Osteoblast (primary cell): ENCODE measurements at regions not wholly inside any gene's neighbourhood (a gene's known extent, or its start where the extent isn't known, plus 50 kb on each side); places are given as distances from the start of the nearest gene placed in this dataset.

Source experiments
- DNase-seq: peaks from one replicate; pipeline ENCODE4 v3.0.0; 2011; ENCODE audit warnings: low spot score, mixed read lengths; ENCODE audit not compliant: insufficient read length; ENCODE audit errors: missing footprints
- H2AFZ ChIP-seq: 2 replicates; pipeline ENCODE4 v1.6.0; 2011; ENCODE audit warnings: mild to moderate bottlenecking, low read length
- H3K27ac ChIP-seq: 2 replicates; pipeline ENCODE4 v1.5.1; 2011; ENCODE audit warnings: mild to moderate bottlenecking, low read depth, low read length, moderate library complexity
- H3K27me3 ChIP-seq: 2 replicates; pipeline ENCODE4 v1.6.0; 2012; ENCODE audit warnings: mild to moderate bottlenecking, control low read depth, inconsistent platforms, low read length, moderate library complexity; ENCODE audit not compliant: insufficient read depth
- H3K36me3 ChIP-seq: 2 replicates; pipeline ENCODE4 v1.5.1; 2011; ENCODE audit warnings: mild to moderate bottlenecking, low read length, control low read depth, moderate library complexity; ENCODE audit not compliant: insufficient read depth
- H3K4me1 ChIP-seq: 2 replicates; pipeline ENCODE4 v1.5.1; 2011; ENCODE audit warnings: mild to moderate bottlenecking, low read length, control low read depth, moderate library complexity; ENCODE audit not compliant: insufficient read depth
- H3K4me2 ChIP-seq: 2 replicates; pipeline ENCODE4 v1.6.0; 2011; ENCODE audit warnings: mild to moderate bottlenecking, low read length; ENCODE audit not compliant: insufficient read depth
- H3K4me3 ChIP-seq: fragments of 200-600 bp; sonication (generic); 3 replicates; pipeline ENCODE4 v1.5.1; 2012; ENCODE audit warnings: mild to moderate bottlenecking, low read length, inconsistent platforms; ENCODE audit not compliant: insufficient read depth
- H3K79me2 ChIP-seq: 2 replicates; pipeline ENCODE4 v1.6.0; 2012; ENCODE audit warnings: mild to moderate bottlenecking, low read length, control low read depth, inconsistent platforms; ENCODE audit not compliant: insufficient read depth
- H3K9me3 ChIP-seq: 2 replicates; pipeline ENCODE4 v1.5.1; 2011; ENCODE audit warnings: low read depth, low read length, control low read depth
- H4K20me1 ChIP-seq: 2 replicates; pipeline ENCODE4 v1.6.0; 2012; ENCODE audit warnings: mild to moderate bottlenecking, low read length, control low read depth; ENCODE audit not compliant: insufficient read depth
- TF ChIP-seq, protein P1 (sequence below): IDR thresholded peaks from 2 replicates; pipeline ENCODE4 v1.5.1; 2011; ENCODE audit warnings: mild to moderate bottlenecking, low read depth, low read length, moderate library complexity; ENCODE audit errors: extremely low read depth

DNA sequence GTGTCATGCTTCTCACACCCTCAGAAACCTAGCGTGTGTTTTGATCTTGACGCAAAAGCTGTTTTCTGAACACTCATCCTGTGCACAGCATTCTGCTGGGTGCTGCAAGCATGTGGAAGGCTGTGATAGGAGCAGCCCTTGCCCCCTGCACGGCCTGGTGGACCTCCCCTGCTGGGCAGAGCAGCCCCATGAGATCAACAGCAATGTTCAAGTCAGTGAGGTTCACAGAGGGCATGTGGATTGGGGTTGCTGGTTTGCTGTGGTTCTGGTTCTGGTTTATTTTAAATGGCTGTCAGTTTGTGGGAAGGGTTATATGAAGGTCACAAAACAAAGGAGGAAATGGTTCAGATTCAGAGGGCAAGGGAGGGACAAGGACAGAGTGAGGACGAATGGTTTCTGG lies 71.3 kb downstream of the SOWAHC start:
- Histone ChIP-seq H4K20me1 (no peaks in the 10 kb centered on the region), H3K27ac (no peak overlapping the region), H3K9me3 (no peaks in the 10 kb centered on the region), H3K4me3 (no peak overlapping the region), H3K36me3 (no peaks in the 10 kb centered on the region), H3K4me1 (no peaks in the 10 kb centered on the region), H2AFZ (no peak overlapping the region), H3K27me3 (peaks cover 3% of the 10 kb centered on the region), H3K4me2 (no peak overlapping the region), H3K79me2 (no peaks in the 10 kb centered on the region)
- no peak for DNase-seq
- TF ChIP-seq, protein P1, sequence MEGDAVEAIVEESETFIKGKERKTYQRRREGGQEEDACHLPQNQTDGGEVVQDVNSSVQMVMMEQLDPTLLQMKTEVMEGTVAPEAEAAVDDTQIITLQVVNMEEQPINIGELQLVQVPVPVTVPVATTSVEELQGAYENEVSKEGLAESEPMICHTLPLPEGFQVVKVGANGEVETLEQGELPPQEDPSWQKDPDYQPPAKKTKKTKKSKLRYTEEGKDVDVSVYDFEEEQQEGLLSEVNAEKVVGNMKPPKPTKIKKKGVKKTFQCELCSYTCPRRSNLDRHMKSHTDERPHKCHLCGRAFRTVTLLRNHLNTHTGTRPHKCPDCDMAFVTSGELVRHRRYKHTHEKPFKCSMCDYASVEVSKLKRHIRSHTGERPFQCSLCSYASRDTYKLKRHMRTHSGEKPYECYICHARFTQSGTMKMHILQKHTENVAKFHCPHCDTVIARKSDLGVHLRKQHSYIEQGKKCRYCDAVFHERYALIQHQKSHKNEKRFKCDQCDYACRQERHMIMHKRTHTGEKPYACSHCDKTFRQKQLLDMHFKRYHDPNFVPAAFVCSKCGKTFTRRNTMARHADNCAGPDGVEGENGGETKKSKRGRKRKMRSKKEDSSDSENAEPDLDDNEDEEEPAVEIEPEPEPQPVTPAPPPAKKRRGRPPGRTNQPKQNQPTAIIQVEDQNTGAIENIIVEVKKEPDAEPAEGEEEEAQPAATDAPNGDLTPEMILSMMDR, result no peak

DNA sequence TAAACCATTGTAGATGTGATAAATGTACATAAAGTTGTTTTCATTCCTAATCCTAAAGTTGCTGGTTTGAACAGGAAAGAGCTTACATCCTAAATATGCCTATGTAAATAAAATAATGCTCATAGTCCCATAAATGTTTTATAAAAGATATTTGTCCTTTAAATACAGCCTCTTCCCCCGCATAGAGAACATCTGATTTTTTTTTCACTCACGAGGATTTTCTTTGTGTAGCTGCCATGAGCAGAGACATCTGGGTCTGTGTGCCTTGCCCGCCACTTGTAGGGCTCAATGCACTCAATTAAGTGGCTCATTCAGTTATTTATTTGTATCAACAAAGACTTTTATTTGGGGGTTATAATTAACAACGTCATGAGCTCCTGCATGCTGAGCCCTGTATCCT lies 72.8 kb downstream of the SOWAHC start:
- no peaks in the 10 kb centered on the region for H4K20me1 ChIP-seq
- H3K9me3 ChIP-seq, result no peaks in the 10 kb centered on the region
- H3K27me3 ChIP-seq, result no peaks in the 10 kb centered on the region
- no peak for DNase-seq
- no peak overlapping the region for H3K27ac ChIP-seq
- H3K36me3 ChIP-seq, result no peaks in the 10 kb centered on the region
- no peaks in the 10 kb centered on the region for H3K79me2 ChIP-seq
- no peak overlapping the region for H3K4me2 ChIP-seq
- H2AFZ ChIP-seq, result no peak overlapping the region
- no peaks in the 10 kb centered on the region for H3K4me1 ChIP-seq
- TF ChIP-seq, protein P1, result no peak
- H3K4me3 ChIP-seq, result no peak overlapping the region

DNA sequence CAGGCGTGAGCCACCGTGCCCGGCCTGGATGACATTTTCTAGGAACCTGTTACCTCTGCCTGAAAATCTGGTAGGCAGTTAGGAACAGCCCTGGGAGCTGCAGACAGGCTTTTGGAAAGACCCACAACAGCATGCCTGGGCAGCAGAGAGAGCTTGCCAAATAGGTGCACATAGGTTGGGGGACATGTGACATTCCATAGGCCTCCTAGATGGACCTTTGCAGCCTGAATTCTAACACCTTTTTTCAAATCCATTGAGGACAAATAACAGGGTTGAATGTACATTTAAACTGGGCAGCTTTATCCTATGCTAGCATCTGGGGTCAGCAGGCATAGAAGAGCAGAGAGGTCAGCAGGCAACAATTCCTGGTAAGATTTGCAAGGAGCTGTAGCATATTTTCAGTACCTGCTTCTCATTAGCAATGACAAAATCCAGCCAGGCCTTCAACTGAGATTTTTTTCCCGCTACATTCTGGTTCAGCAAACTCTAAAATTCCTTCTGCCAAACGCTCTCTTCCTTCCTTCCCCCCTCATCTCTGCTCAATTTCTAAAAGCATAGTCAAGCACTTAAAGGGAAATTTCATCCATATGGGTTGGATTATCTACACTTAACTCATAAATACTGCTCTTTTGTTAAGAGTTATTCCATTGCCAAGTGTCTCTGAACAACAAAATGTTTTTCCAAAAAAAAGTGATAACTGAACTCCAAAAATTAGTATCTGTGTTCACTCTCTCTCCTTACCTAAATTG lies 75.2 kb downstream of the SOWAHC start:
- peaks cover 3% of the 10 kb centered on the region for H3K4me1 ChIP-seq
- no peaks in the 10 kb centered on the region for H3K9me3 ChIP-seq
- no peaks in the 10 kb centered on the region for H3K27me3 ChIP-seq
- no peak overlapping the region for H3K4me2 ChIP-seq
- no peaks in the 10 kb centered on the region for H3K36me3 ChIP-seq
- no peaks in the 10 kb centered on the region for H4K20me1 ChIP-seq
- no peak overlapping the region for H3K27ac ChIP-seq
- no peak overlapping the region for H3K4me3 ChIP-seq
- no peaks in the 10 kb centered on the region for H3K79me2 ChIP-seq
- no peak overlapping the region for H2AFZ ChIP-seq
- TF ChIP-seq, protein P1, result no peak
- no peak for DNase-seq

DNA sequence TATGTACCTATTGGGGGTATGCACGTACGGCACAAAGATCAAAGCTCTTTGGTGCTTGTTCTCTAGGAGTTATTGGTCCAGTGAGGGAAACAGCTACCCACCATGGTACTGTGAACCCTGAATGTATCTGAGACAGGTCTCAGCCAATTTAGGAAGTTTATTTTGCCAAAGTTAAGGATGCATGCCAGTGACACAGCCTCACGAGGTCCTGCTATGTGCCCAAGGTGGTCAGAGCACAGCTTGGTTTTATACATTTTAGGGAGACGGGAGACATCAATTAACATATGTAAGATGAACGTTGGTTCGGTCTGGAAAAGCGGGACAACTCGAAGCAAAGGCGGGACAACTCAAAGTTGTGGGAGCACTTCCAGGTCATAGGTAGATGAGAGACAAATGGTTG lies 75.8 kb downstream of the SOWAHC start:
- H2AFZ ChIP-seq, result no peak overlapping the region
- no peaks in the 10 kb centered on the region for H3K79me2 ChIP-seq
- TF ChIP-seq, protein P1, result no peak
- no peak overlapping the region for H3K4me3 ChIP-seq
- no peak overlapping the region for H3K27ac ChIP-seq
- no peaks in the 10 kb centered on the region for H3K36me3 ChIP-seq
- peaks cover 3% of the 10 kb centered on the region for H3K4me1 ChIP-seq
- no peaks in the 10 kb centered on the region for H3K9me3 ChIP-seq
- no peak for DNase-seq
- H3K27me3 ChIP-seq, result no peaks in the 10 kb centered on the region
- no peaks in the 10 kb centered on the region for H4K20me1 ChIP-seq
- no peak overlapping the region for H3K4me2 ChIP-seq
